Neural progenitor cell (in vitro differentiated cells): ENCODE measurements at regions not wholly inside any gene's neighbourhood (a gene's known extent, or its start where the extent isn't known, plus 50 kb on each side); places are given as distances from the start of the nearest gene placed in this dataset.

Experiments used
- EZH2 ChIP-seq: fragments of 200-600 bp; sonication (generic); IDR thresholded peaks from 2 replicates; pipeline ENCODE4 v1.6.1; 2017; ENCODE audit warnings: antibody characterized with exemption, mild to moderate bottlenecking, moderate library complexity
- EZH2phosphoT487 ChIP-seq: fragments of 200-600 bp; sonication (generic); IDR thresholded peaks from 2 replicates; pipeline ENCODE4 v1.6.1; 2017; ENCODE audit warnings: antibody characterized with exemption
- TF ChIP-seq, protein P1 (sequence below): fragments of 200-600 bp; sonication (generic); IDR thresholded peaks from 2 replicates; pipeline ENCODE4 v1.5.1; 2017; ENCODE audit warnings: antibody characterized with exemption, mild to moderate bottlenecking

DNA sequence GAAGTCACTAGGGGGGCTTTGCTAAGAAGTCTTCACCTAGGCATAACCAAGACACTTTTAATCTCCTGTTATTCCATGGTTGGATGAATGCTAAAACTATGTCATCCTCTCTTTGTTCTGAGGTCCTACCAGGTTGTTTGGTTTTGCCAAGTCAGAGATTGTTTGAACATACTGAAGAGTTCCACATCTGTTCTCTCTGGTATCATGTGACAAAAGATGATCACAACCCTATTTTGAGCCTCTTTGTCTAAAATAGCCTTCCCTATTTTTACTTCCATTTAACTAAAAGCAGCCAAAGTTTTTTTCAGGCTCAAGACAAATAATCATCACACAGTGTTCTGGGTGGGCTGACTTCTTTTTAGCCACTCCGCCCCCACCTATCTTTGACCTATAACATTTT, 218.4 kb upstream of the LMCD1 start:
- TF ChIP-seq, protein P1, sequence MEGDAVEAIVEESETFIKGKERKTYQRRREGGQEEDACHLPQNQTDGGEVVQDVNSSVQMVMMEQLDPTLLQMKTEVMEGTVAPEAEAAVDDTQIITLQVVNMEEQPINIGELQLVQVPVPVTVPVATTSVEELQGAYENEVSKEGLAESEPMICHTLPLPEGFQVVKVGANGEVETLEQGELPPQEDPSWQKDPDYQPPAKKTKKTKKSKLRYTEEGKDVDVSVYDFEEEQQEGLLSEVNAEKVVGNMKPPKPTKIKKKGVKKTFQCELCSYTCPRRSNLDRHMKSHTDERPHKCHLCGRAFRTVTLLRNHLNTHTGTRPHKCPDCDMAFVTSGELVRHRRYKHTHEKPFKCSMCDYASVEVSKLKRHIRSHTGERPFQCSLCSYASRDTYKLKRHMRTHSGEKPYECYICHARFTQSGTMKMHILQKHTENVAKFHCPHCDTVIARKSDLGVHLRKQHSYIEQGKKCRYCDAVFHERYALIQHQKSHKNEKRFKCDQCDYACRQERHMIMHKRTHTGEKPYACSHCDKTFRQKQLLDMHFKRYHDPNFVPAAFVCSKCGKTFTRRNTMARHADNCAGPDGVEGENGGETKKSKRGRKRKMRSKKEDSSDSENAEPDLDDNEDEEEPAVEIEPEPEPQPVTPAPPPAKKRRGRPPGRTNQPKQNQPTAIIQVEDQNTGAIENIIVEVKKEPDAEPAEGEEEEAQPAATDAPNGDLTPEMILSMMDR = no peak
- TF ChIP-seq EZH2phosphoT487 (no peak), EZH2 (no peak)
